Endothelial cell (in vitro differentiated cells): ENCODE measurements at regions not wholly inside any gene's neighbourhood (a gene's known extent, or its start where the extent isn't known, plus 50 kb on each side); places are given as distances from the start of the nearest gene placed in this dataset.
A peak's percentile ranks its signal among the peaks of the same experiment; 100 is the strongest.

Experiments
- DNase-seq: peaks from one replicate; pipeline ENCODE4 v3.0.0; 2021; ENCODE audit warnings: low spot score
- H3K27ac Mint-ChIP-seq: one replicate; pipeline ENCODE4 v1.8.0; 2021; ENCODE audit warnings: mixed read lengths, inconsistent platforms; ENCODE audit not compliant: unreplicated experiment
- H3K27me3 Mint-ChIP-seq: one replicate; pipeline ENCODE4 v1.8.0; 2021; ENCODE audit warnings: mild to moderate bottlenecking, moderate library complexity, mixed read lengths, inconsistent platforms; ENCODE audit not compliant: unreplicated experiment
- H3K36me3 Mint-ChIP-seq: one replicate; pipeline ENCODE4 v1.8.0; 2021; ENCODE audit warnings: mild to moderate bottlenecking, low read depth, mixed read lengths, inconsistent platforms; ENCODE audit not compliant: unreplicated experiment
- H3K4me1 Mint-ChIP-seq: one replicate; pipeline ENCODE4 v1.8.0; 2021; ENCODE audit warnings: mild to moderate bottlenecking, mixed read lengths, inconsistent platforms; ENCODE audit not compliant: unreplicated experiment
- H3K4me3 Mint-ChIP-seq: one replicate; pipeline ENCODE4 v1.8.0; 2021; ENCODE audit warnings: mild to moderate bottlenecking, mixed read lengths, inconsistent platforms; ENCODE audit not compliant: unreplicated experiment
- H3K9me3 Mint-ChIP-seq: one replicate; pipeline ENCODE4 v1.8.0; 2021; ENCODE audit warnings: mixed read lengths, inconsistent platforms; ENCODE audit not compliant: unreplicated experiment
- CTCF ChIP-seq: fragments of 200-600 bp; sonication (generic); IDR thresholded peaks from one replicate; pipeline ENCODE4 v1.5.0; 2021; ENCODE audit warnings: antibody characterized with exemption; ENCODE audit not compliant: unreplicated experiment

DNA sequence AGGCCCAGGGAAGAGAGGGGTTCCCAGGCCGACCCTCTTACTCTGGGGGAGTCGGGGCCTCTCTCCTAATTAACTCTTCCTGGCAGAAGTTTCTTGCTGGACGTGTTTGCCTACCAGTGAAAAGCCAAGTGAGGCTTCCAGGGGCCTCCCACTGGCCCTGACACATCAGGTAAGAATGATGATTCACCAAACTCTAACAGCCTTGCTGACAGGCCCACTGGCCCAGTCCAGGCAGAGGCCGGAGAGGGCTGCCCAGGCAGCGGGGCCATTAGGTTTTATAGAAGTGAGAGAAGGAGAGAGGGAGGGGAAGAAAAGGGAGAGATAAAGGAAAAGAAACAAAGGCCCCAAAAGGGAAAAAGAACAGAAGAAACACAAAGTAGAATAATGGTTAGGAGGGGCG is 50.8 kb upstream of the FOXE1 start:
- TF ChIP-seq CTCF: no peak
- Mint-ChIP-seq H3K27ac (no peak overlapping the region), H3K36me3 (peaks cover 4% of the 10 kb centered on the region), H3K4me3 (no peak overlapping the region), H3K4me1 (peaks cover 4% of the 10 kb centered on the region), H3K27me3 (peaks cover 7% of the 10 kb centered on the region), H3K9me3 (no peaks in the 10 kb centered on the region)
- DNase-seq: no peak

DNA sequence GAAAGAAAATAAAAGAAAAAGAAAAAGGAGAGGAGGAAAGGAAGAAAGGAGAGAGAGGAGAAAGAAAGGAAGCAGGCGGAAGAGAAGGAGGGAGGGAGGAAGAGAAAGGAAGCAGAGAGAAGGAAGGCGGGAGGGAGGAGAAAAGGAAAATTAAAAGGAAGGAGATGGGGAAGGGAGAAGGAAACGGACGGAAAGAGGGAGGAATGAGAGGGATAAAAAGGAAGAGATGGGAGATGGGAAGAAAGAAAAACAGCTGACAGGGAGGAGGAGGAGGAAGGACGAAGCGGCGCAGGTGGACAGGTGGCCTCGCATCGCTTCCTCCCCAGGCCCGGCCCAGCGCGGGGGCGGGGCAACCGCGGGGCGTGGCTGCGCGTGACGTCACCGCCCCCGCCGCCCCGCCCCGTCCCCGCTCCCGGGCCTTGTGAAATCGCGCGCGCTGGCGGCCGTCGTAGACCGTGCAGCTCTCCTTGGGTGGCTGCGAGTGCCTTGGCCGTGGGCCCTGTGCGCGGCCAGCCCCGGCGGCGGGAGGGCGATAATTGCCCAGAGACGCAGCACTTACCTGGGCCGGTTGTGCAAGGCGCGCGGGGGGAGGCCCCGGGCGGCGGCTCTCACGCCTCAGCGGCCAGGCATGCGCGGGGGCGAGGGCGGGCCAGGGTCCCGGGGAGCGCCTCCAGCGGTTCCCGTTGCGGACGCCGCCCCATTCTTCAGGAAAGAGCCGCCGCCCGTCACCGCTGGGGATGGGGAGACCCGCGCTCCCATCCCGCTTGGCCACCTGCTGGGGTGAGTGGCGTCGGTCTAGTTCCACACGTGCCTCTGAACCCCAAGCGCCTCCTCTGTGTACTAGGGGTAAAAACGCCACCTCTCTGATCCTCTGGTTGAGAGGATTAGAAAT is 49.6 kb upstream of the FOXE1 start:
- peaks cover 7% of the 10 kb centered on the region for H3K27me3 Mint-ChIP-seq
- TF ChIP-seq CTCF: no peak
- H3K27ac Mint-ChIP-seq: peak overlapping the region; percentile 61
- no peaks in the 10 kb centered on the region for H3K36me3 Mint-ChIP-seq
- no peaks in the 10 kb centered on the region for H3K9me3 Mint-ChIP-seq
- H3K4me1 Mint-ChIP-seq: peaks cover 11% of the 10 kb centered on the region
- peak; percentile 69 for DNase-seq
- H3K4me3 Mint-ChIP-seq: peak overlapping the region; percentile 90
